Astrocyte of the cerebellum (primary cell): ENCODE measurements at regions not wholly inside any gene's neighbourhood (a gene's known extent, or its start where the extent isn't known, plus 50 kb on each side); places are given as distances from the start of the nearest gene placed in this dataset.

ENCODE experiments used
- DNase-seq: peaks from one replicate; pipeline ENCODE4 v3.0.0-alpha.2; 2011; ENCODE audit warnings: low read depth
- H3K4me3 ChIP-seq: 2 replicates; pipeline ENCODE4 v1.5.1; 2011; ENCODE audit warnings: mild to moderate bottlenecking, low read depth, low read length, moderate library complexity
- CTCF ChIP-seq: IDR thresholded peaks from 2 replicates; pipeline ENCODE4 v1.5.1; 2012; ENCODE audit warnings: low read length, low read depth, moderate library complexity, mild to moderate bottlenecking; ENCODE audit errors: missing control alignments
- in situ Hi-C: cut with HindIII; loops from 2 replicates; pipeline ENCODE4 v1.10.0; 2017; ENCODE audit warnings: low sequenced_read_pairs

GRCh38 chr5:56449071-56449640 lies 216.0 kb upstream of the ANKRD55 start:
- no peak overlapping the region for H3K4me3 ChIP-seq
- no peak for TF ChIP-seq CTCF
- in situ Hi-C loops = no loop called here
- DNase-seq = no peak

GRCh38 chr5:56447656-56448055 lies 214.5 kb upstream of the ANKRD55 start:
- H3K4me3 ChIP-seq = no peak overlapping the region
- in situ Hi-C loops = no loop called here
- TF ChIP-seq CTCF = no peak
- DNase-seq = no peak

GRCh38 chr5:56447232-56447631 lies 214.1 kb upstream of the ANKRD55 start:
- DNase-seq = no peak
- H3K4me3 ChIP-seq = no peak overlapping the region
- in situ Hi-C loops = no loop called here
- no peak for TF ChIP-seq CTCF

- TF ChIP-seq CTCF = no peak
- H3K4me3 ChIP-seq = no peak overlapping the region
- no peak for DNase-seq
- in situ Hi-C loops = no loop called here
These were observed 213.6 kb upstream of the ANKRD55 start for GRCh38 chr5:56446728-56447127.

- TF ChIP-seq CTCF = no peak
- DNase-seq = no peak
- in situ Hi-C loops = no loop called here
- no peak overlapping the region for H3K4me3 ChIP-seq
These were observed 210.7 kb upstream of the ANKRD55 start for GRCh38 chr5:56443826-56444225.

GRCh38 chr5:56440871-56441740 lies 208.0 kb upstream of the ANKRD55 start:
- TF ChIP-seq CTCF = no peak
- in situ Hi-C loops = no loop called here
- DNase-seq = peak; percentile 33
- H3K4me3 ChIP-seq = no peak overlapping the region
